ENCODE measurements at regions not wholly inside any gene's neighbourhood (a gene's known extent, or its start where the extent isn't known, plus 50 kb on each side); places are given as distances from the start of the nearest gene placed in this dataset.

GRCh38 chr12:88994971-88995370 is 357.3 kb downstream of the DUSP6 start:
- DNase-seq (ENCODE audit: low spot score) = no peak

- DNase-seq (ENCODE audit: low spot score) = no peak
Measured at GRCh38 chr12:88994537-88994936, 357.8 kb downstream of the DUSP6 start.

- DNase-seq (ENCODE audit: low spot score) = peak; percentile 20
Measured at GRCh38 chr12:88993651-88994050, 358.6 kb downstream of the DUSP6 start.

- DNase-seq (ENCODE audit: low spot score) = no peak
Measured at GRCh38 chr12:88986056-88986455, 366.2 kb downstream of the DUSP6 start.

- DNase-seq (ENCODE audit: low spot score) = no peak
Measured at GRCh38 chr12:88985631-88986030, 366.7 kb downstream of the DUSP6 start.

GRCh38 chr12:88985011-88985410 is 367.3 kb downstream of the DUSP6 start:
- DNase-seq (ENCODE audit: low spot score) = no peak

- no peak for DNase-seq (ENCODE audit: low spot score)
Measured at GRCh38 chr12:88982694-88983093, 369.6 kb downstream of the DUSP6 start.

GRCh38 chr12:88977115-88977514 is 375.2 kb downstream of the DUSP6 start:
- no peak for DNase-seq (ENCODE audit: low spot score)

- no peak for DNase-seq (ENCODE audit: low spot score)
Measured at GRCh38 chr12:88973998-88974397, 378.3 kb downstream of the DUSP6 start.

- DNase-seq (ENCODE audit: low spot score) = no peak
Measured at GRCh38 chr12:88970740-88971139, 381.6 kb downstream of the DUSP6 start.

- DNase-seq (ENCODE audit: low spot score) = no peak
Measured at GRCh38 chr12:88969127-88969526, 383.2 kb downstream of the DUSP6 start.

GRCh38 chr12:88960213-88960878 is 380.1 kb upstream of the KITLG start:
- no peak for DNase-seq (ENCODE audit: low spot score)

GRCh38 chr12:88958946-88959345 is 378.7 kb upstream of the KITLG start:
- DNase-seq (ENCODE audit: low spot score) = no peak

GRCh38 chr12:88958153-88958552 is 377.9 kb upstream of the KITLG start:
- no peak for DNase-seq (ENCODE audit: low spot score)

- DNase-seq (ENCODE audit: low spot score) = no peak
Measured at GRCh38 chr12:88957358-88957757, 377.1 kb upstream of the KITLG start.

GRCh38 chr12:88955531-88955930 is 375.3 kb upstream of the KITLG start:
- no peak for DNase-seq (ENCODE audit: low spot score)

- DNase-seq (ENCODE audit: low spot score) = no peak
Measured at GRCh38 chr12:88953029-88953586, 372.8 kb upstream of the KITLG start.

- DNase-seq (ENCODE audit: low spot score) = no peak
Measured at GRCh38 chr12:88952562-88952942, 372.3 kb upstream of the KITLG start.

- no peak for DNase-seq (ENCODE audit: low spot score)
Measured at GRCh38 chr12:88951860-88952561, 371.7 kb upstream of the KITLG start.

GRCh38 chr12:88951177-88951576 is 370.9 kb upstream of the KITLG start:
- no peak for DNase-seq (ENCODE audit: low spot score)

GRCh38 chr12:88947486-88948043 is 367.3 kb upstream of the KITLG start:
- no peak for DNase-seq (ENCODE audit: low spot score)

- no peak for DNase-seq (ENCODE audit: low spot score)
Measured at GRCh38 chr12:88946372-88946997, 366.2 kb upstream of the KITLG start.

All from cerebellar cortex (tissue), 1 donor.